HG02981 (cell line): ENCODE measurements at regions not wholly inside any gene's neighbourhood (a gene's known extent, or its start where the extent isn't known, plus 50 kb on each side); places are given as distances from the start of the nearest gene placed in this dataset.
"Not testable (repeated sequence)": the region's sequence is repeated elsewhere in the genome, so short reads cannot be mapped to it uniquely, and the experiment has no call there.

ENCODE experiments used
- ATAC-seq: cut with Tn5 transposase; IDR thresholded peaks from one replicate; pipeline ENCODE4 v1.9.1; 2021; ENCODE audit warnings: mild to moderate bottlenecking, moderate library complexity; ENCODE audit not compliant: unreplicated experiment

GRCh38 chr7:34207810-34208209 is 302.5 kb downstream of the BMPER start:
- ATAC-seq = no peak

- ATAC-seq = no peak
Observed at GRCh38 chr7:34208878-34209621, 303.7 kb downstream of the BMPER start.

- ATAC-seq = no peak
Observed at GRCh38 chr7:34211018-34211417, 305.7 kb downstream of the BMPER start.

GRCh38 chr7:34217972-34218371 is 312.6 kb downstream of the BMPER start:
- no peak for ATAC-seq

- ATAC-seq = no peak
Observed at GRCh38 chr7:34219153-34219718, 313.9 kb downstream of the BMPER start.

GRCh38 chr7:34220506-34221185 is 315.3 kb downstream of the BMPER start:
- no peak for ATAC-seq

- no peak for ATAC-seq
Observed at GRCh38 chr7:34222316-34222715, 317.0 kb downstream of the BMPER start.

- no peak for ATAC-seq
Observed at GRCh38 chr7:34222722-34223121, 317.4 kb downstream of the BMPER start.

GRCh38 chr7:34224281-34224680 is 318.9 kb downstream of the BMPER start:
- ATAC-seq = no peak

GRCh38 chr7:34225193-34225592 is 319.9 kb downstream of the BMPER start:
- ATAC-seq = no peak

- ATAC-seq = no peak
Observed at GRCh38 chr7:34227525-34227924, 322.2 kb downstream of the BMPER start.

GRCh38 chr7:34235101-34235500 is 329.8 kb downstream of the BMPER start:
- ATAC-seq = not testable (repeated sequence)

- ATAC-seq = no peak
Observed at GRCh38 chr7:34236057-34236456, 330.7 kb downstream of the BMPER start.

- ATAC-seq = no peak
Observed at GRCh38 chr7:34236839-34237492, 331.6 kb downstream of the BMPER start.

- no peak for ATAC-seq
Observed at GRCh38 chr7:34237493-34237849, 332.1 kb downstream of the BMPER start.

- no peak for ATAC-seq
Observed at GRCh38 chr7:34240417-34240816, 335.1 kb downstream of the BMPER start.

GRCh38 chr7:34242391-34242790 is 337.1 kb downstream of the BMPER start:
- no peak for ATAC-seq

GRCh38 chr7:34245246-34245645 is 339.9 kb downstream of the BMPER start:
- ATAC-seq = no peak

GRCh38 chr7:34247468-34247867 is 342.1 kb downstream of the BMPER start:
- ATAC-seq = no peak

GRCh38 chr7:34249192-34249591 is 343.9 kb downstream of the BMPER start:
- ATAC-seq = no peak

GRCh38 chr7:34260279-34260678 is 354.9 kb downstream of the BMPER start:
- no peak for ATAC-seq

- ATAC-seq = no peak
Observed at GRCh38 chr7:34263168-34263567, 357.8 kb downstream of the BMPER start.
